Transverse colon (tissue), 4 donors: ENCODE measurements at regions not wholly inside any gene's neighbourhood (a gene's known extent, or its start where the extent isn't known, plus 50 kb on each side); places are given as distances from the start of the nearest gene placed in this dataset.
A peak's percentile ranks its signal among the peaks of the same experiment; 100 is the strongest.

Experiments used
- DNase-seq: peaks from one replicate; pipeline ENCODE4 v3.0.0-alpha.2; 2019
- H3K27ac ChIP-seq, 4 donors: fragments of 200-600 bp; sonication (generic); 2 replicates each; pipeline ENCODE4 v1.5.1; 2016 to 2018; ENCODE audit warnings: inconsistent platforms in 4 of 4
- H3K27me3 ChIP-seq: fragments of 200-600 bp; sonication (generic); 2 replicates; pipeline ENCODE4 v1.5.1; 2017; ENCODE audit warnings: inconsistent platforms
- H3K36me3 ChIP-seq, 4 donors: fragments of 200-600 bp; sonication (generic); 2 replicates each; pipeline ENCODE4 v1.5.1; 2017 to 2019; ENCODE audit warnings: inconsistent platforms in 4 of 4
- H3K4me1 ChIP-seq, 4 donors: fragments of 200-600 bp; sonication (generic); 2 replicates each; pipeline ENCODE4 v1.5.1; 2017 to 2020; ENCODE audit warnings: inconsistent platforms in 4 of 4
- H3K4me3 ChIP-seq, 4 donors: fragments of 200-600 bp; sonication (generic); 1 replicate in 1 of 4; 2 replicates in 3 of 4; pipeline versions ENCODE4 v1.5.1 to v1.6.1; 2017 to 2019; ENCODE audit warnings: inconsistent platforms in 4 of 4
- H3K9me3 ChIP-seq, 2 donors: fragments of 200-600 bp; sonication (generic); 2 replicates each; pipeline ENCODE4 v1.5.1; 2017 to 2019; ENCODE audit warnings: inconsistent platforms in 2 of 2
- CTCF ChIP-seq, 5 experiments: fragments of 200-600 bp in 3 of 5; fragments of 450-650 bp in 2 of 5; sonication (generic) in 3 of 5; IDR thresholded peaks; 1 replicate in 2 of 5; 2 replicates in 3 of 5; pipeline ENCODE4 v1.5.1; 2016 to 2017; ENCODE audit warnings: antibody characterized with exemption in 5 of 5, inconsistent platforms in 3 of 5, mild to moderate bottlenecking in 2 of 5, moderate library complexity in 1 of 5
- EP300 ChIP-seq: sonication (generic); formaldehyde crosslinking; IDR thresholded peaks from one replicate; pipeline ENCODE4 v1.6.1; 2017; ENCODE audit warnings: antibody characterized with exemption, low read depth
- POLR2A ChIP-seq: fragments of 450-650 bp; IDR thresholded peaks from one replicate; pipeline ENCODE4 v1.6.1; 2016; ENCODE audit warnings: antibody characterized with exemption, mild to moderate bottlenecking, moderate library complexity
- POLR2AphosphoS5 ChIP-seq, 3 donors: sonication (generic); formaldehyde crosslinking; IDR thresholded peaks; one replicate each; pipeline ENCODE4 v1.6.1; 2016; ENCODE audit warnings: antibody characterized with exemption in 3 of 3
- WGBS, 2 donors: methylation state at CpG; one replicate each; pipeline ENCODE4 v1.1.5; 2018; ENCODE audit warnings: low coverage in 1 of 2; 5-methylcytosine and 5-hydroxymethylcytosine counted together
- in situ Hi-C, 4 donors: fragments of 200-750 bp; cut with MboI; loops; one replicate each; pipeline versions ENCODE4 v1.15.0 to v1.15.1; 2017; ENCODE audit warnings: low sequenced_read_pairs in 3 of 4, low pct_ligation_motif_present in 1 of 4, low pct_unique_long_range_greater_than_20kb in 1 of 4
- intact Hi-C: fragments of 100-400 bp; cut with DNase I; formaldehyde crosslinking; loops from one replicate; pipeline ENCODE4 v1.15.1; 2023; ENCODE audit warnings: low total_unique reads

- no peaks in the 10 kb centered on the region for H3K36me3 ChIP-seq
- DNase-seq, result no peak
- in situ Hi-C loops, result no loop called here
- H3K4me1 ChIP-seq, result peaks cover 0 to 9% (median 2%) of the 10 kb centered on the region in 4 donors
- H3K9me3 ChIP-seq, result no peaks in the 10 kb centered on the region
- H3K27ac ChIP-seq, result peak overlapping the region in 1 of 4 donors; percentile 24
- intact Hi-C loops, result no loop called here
- H3K27me3 ChIP-seq, result no peaks in the 10 kb centered on the region
- TF ChIP-seq POLR2AphosphoS5 (IDR thresholded peaks at IDR 0.05) (no peak), CTCF (IDR thresholded peaks at IDR 0.05) (no peak), EP300 (no peak), POLR2A (no peak)
- WGBS, 2 donors, result 73 to 74% methylated on average over 4 of the region's 4 CpGs
- H3K4me3 ChIP-seq, result no peak overlapping the region
These were observed 230.1 kb upstream of the CELF2 start for GRCh38 chr10:10787586-10787985.

GRCh38 chr10:10788761-10789160, 228.9 kb upstream of the CELF2 start:
- TF ChIP-seq CTCF (IDR thresholded peaks at IDR 0.05) (no peak), EP300 (no peak), POLR2A (no peak), POLR2AphosphoS5 (IDR thresholded peaks at IDR 0.05) (no peak)
- Histone ChIP-seq H3K4me1 (peaks cover 0 to 13% (median 3%) of the 10 kb centered on the region in 4 donors), H3K4me3 (no peak overlapping the region), H3K27ac (no peak overlapping the region), H3K27me3 (no peaks in the 10 kb centered on the region), H3K36me3 (no peaks in the 10 kb centered on the region), H3K9me3 (no peaks in the 10 kb centered on the region)
- in situ Hi-C loops (no loop called here), intact Hi-C loops (no loop called here)
- 47 to 50% methylated on average over 2 to 4 of the region's 4 CpGs for WGBS, 2 donors
- DNase-seq, result no peak

GRCh38 chr10:10791869-10792268, 225.8 kb upstream of the CELF2 start:
- Histone ChIP-seq H3K36me3 (no peaks in the 10 kb centered on the region), H3K27ac (no peak overlapping the region), H3K4me3 (no peak overlapping the region), H3K9me3 (no peaks in the 10 kb centered on the region), H3K27me3 (no peaks in the 10 kb centered on the region), H3K4me1 (peaks cover 0 to 9% (median 5%) of the 10 kb centered on the region in 4 donors)
- intact Hi-C loops (loop anchor here (10.0 kb wide), 1 partner anchor 83 kb away; no protein-coding TSS in a partner anchor), in situ Hi-C loops (no loop called here)
- 79 to 90% methylated on average over 2 to 3 of the region's 3 CpGs for WGBS, 2 donors
- TF ChIP-seq CTCF (IDR thresholded peaks at IDR 0.05) (no peak), POLR2AphosphoS5 (IDR thresholded peaks at IDR 0.05) (no peak), EP300 (no peak), POLR2A (no peak)
- no peak for DNase-seq

GRCh38 chr10:10792681-10793080, 225.0 kb upstream of the CELF2 start:
- H3K4me3 ChIP-seq, result no peak overlapping the region
- intact Hi-C loops, result loop anchor here (10.0 kb wide), 1 partner anchor 82 kb away; no protein-coding TSS in a partner anchor

More at GRCh38 chr10:10792681-10793080, 225.0 kb upstream of the CELF2 start:
- 19 to 39% methylated on average over 3 of the region's 3 CpGs for WGBS, 2 donors
- Histone ChIP-seq H3K9me3 (no peaks in the 10 kb centered on the region), H3K36me3 (no peaks in the 10 kb centered on the region), H3K27me3 (no peaks in the 10 kb centered on the region), H3K4me1 (peaks cover 0 to 13% (median 6%) of the 10 kb centered on the region in 4 donors), H3K27ac (peak overlapping the region in 2 of 4 donors; percentile 18 to 23)
- TF ChIP-seq POLR2A, result no peak
- no peak for TF ChIP-seq POLR2AphosphoS5 (IDR thresholded peaks at IDR 0.05)
- no peak for TF ChIP-seq EP300
- TF ChIP-seq CTCF (IDR thresholded peaks at IDR 0.05), result no peak
- in situ Hi-C loops, result no loop called here
- DNase-seq, result no peak
